HEK293 (cell line): ENCODE measurements at regions not wholly inside any gene's neighbourhood (a gene's known extent, or its start where the extent isn't known, plus 50 kb on each side); places are given as distances from the start of the nearest gene placed in this dataset.
"Not testable (repeated sequence)": the region's sequence is repeated elsewhere in the genome, so short reads cannot be mapped to it uniquely, and the experiment has no call there.

Experiments used
- CTCF ChIA-PET: fragments of 350-600 bp; formaldehyde crosslinking; extraction: SDS; loops from one replicate; lab custom pipeline; 2021; ENCODE audit warnings: antibody characterized with exemption; lab: Yijun Ruan, JAX
- POLR2A ChIA-PET: fragments of 300-600 bp; formaldehyde crosslinking; extraction: SDS; loops from one replicate; lab custom pipeline; 2020; ENCODE audit warnings: antibody characterized with exemption, inconsistent platforms; lab: Yijun Ruan, JAX
- H3K27ac ChIP-seq: fragments of 200-500 bp; sonication (Bioruptor generic); 2 replicates; pipeline ENCODE4 v1.5.1; 2014; ENCODE audit warnings: low read depth, low read length, control low read depth, inconsistent platforms; ENCODE audit errors: extremely low read depth
- H3K36me3 ChIP-seq, 2 experiments: fragments of 200-500 bp in 1 of 2; sonication (Bioruptor generic) in 1 of 2; 1 replicate in 1 of 2; 2 replicates in 1 of 2; pipeline ENCODE4 v1.5.1; 2014 to 2017; ENCODE audit warnings: inconsistent platforms in 2 of 2, low read length in 2 of 2; ENCODE audit not compliant: control insufficient read depth in 2 of 2, insufficient read depth in 1 of 2
- H3K4me1 ChIP-seq: fragments of 200-500 bp; sonication (Bioruptor generic); 2 replicates; pipeline ENCODE4 v1.5.1; 2014; ENCODE audit warnings: mild to moderate bottlenecking, low read length, inconsistent platforms; ENCODE audit not compliant: control insufficient read depth, insufficient read depth
- H3K4me3 ChIP-seq: 2 replicates; pipeline ENCODE4 v1.5.1; 2011; ENCODE audit warnings: low read depth, mild to moderate bottlenecking, control low read depth, low read length, moderate library complexity
- H3K9me3 ChIP-seq: fragments of 200-500 bp; sonication (Bioruptor generic); 2 replicates; pipeline ENCODE4 v1.5.1; 2014; ENCODE audit warnings: low read depth, low read length, inconsistent platforms; ENCODE audit not compliant: control insufficient read depth, insufficient read depth
- GFI1B ChIP-seq: fragments of 450-650 bp; formaldehyde crosslinking; IDR thresholded peaks from 2 replicates; pipeline ENCODE4 v1.5.1; 2016; ENCODE audit warnings: missing biosample characterization, missing genetic modification characterization
- GLI4 ChIP-seq: fragments of 450-650 bp; formaldehyde crosslinking; IDR thresholded peaks from 2 replicates; pipeline ENCODE4 v1.5.1; 2016; ENCODE audit warnings: missing biosample characterization, missing genetic modification characterization
- PRDM1 ChIP-seq: fragments of 450-650 bp; formaldehyde crosslinking; IDR thresholded peaks from 2 replicates; pipeline ENCODE4; 2016; ENCODE audit warnings: missing biosample characterization, missing genetic modification characterization
- SALL2 ChIP-seq: fragments of 450-650 bp; formaldehyde crosslinking; IDR thresholded peaks from 2 replicates; pipeline ENCODE4 v1.5.0; 2017; ENCODE audit warnings: missing biosample characterization, mild to moderate bottlenecking, missing genetic modification characterization, borderline replicate concordance
- YY1 ChIP-seq: fragments of 450-650 bp; formaldehyde crosslinking; IDR thresholded peaks from 2 replicates; pipeline ENCODE4 v1.5.1; 2018; ENCODE audit warnings: missing biosample characterization, missing genetic modification characterization
- YY2 ChIP-seq: fragments of 450-650 bp; formaldehyde crosslinking; IDR thresholded peaks from 2 replicates; pipeline ENCODE4 v1.5.1; 2016; ENCODE audit warnings: missing biosample characterization, missing genetic modification characterization
- ZBTB17 ChIP-seq: fragments of 450-650 bp; formaldehyde crosslinking; IDR thresholded peaks from 2 replicates; pipeline ENCODE4 v1.5.1; 2016; ENCODE audit warnings: missing biosample characterization, missing genetic modification characterization
- ZBTB7A ChIP-seq: fragments of 450-650 bp; formaldehyde crosslinking; IDR thresholded peaks from 2 replicates; pipeline ENCODE4 v1.5.1; 2016; ENCODE audit warnings: low read depth, missing biosample characterization, missing genetic modification characterization
- ZFP41 ChIP-seq: fragments of 450-650 bp; formaldehyde crosslinking; IDR thresholded peaks from 2 replicates; pipeline ENCODE4 v1.5.1; 2016; ENCODE audit warnings: missing biosample characterization, missing genetic modification characterization, borderline replicate concordance
- ZNF155 ChIP-seq: fragments of 450-650 bp; formaldehyde crosslinking; IDR thresholded peaks from 2 replicates; pipeline ENCODE4 v1.5.1; 2016; ENCODE audit warnings: missing biosample characterization, missing genetic modification characterization
- ZNF169 ChIP-seq: fragments of 450-650 bp; formaldehyde crosslinking; IDR thresholded peaks from 2 replicates; pipeline ENCODE4 v1.5.1; 2016; ENCODE audit warnings: missing biosample characterization, missing genetic modification characterization
- ZNF335 ChIP-seq: fragments of 450-650 bp; formaldehyde crosslinking; conservative IDR thresholded peaks from 2 replicates; pipeline ENCODE4 v1.5.1; 2016; ENCODE audit warnings: missing biosample characterization, missing genetic modification characterization
- ZNF350 ChIP-seq: fragments of 450-650 bp; formaldehyde crosslinking; IDR thresholded peaks from 2 replicates; pipeline ENCODE4 v1.5.0; 2017; ENCODE audit warnings: missing biosample characterization, mild to moderate bottlenecking, missing genetic modification characterization
- ZNF423 ChIP-seq: fragments of 450-650 bp; formaldehyde crosslinking; IDR thresholded peaks from 2 replicates; pipeline ENCODE4 v1.5.1; 2016; ENCODE audit warnings: missing biosample characterization, missing genetic modification characterization
- ZNF549 ChIP-seq: fragments of 450-650 bp; IDR thresholded peaks from 2 replicates; pipeline ENCODE4 v1.5.1; 2018; ENCODE audit warnings: missing biosample characterization, missing genetic modification characterization, mild to moderate bottlenecking, inconsistent platforms, moderate library complexity
- ZNF558 ChIP-seq: fragments of 450-650 bp; formaldehyde crosslinking; IDR thresholded peaks from 2 replicates; pipeline ENCODE4 v1.5.1; 2016; ENCODE audit warnings: missing biosample characterization, missing genetic modification characterization
- TF ChIP-seq, protein P1 (sequence below): fragments of 450-650 bp; formaldehyde crosslinking; IDR thresholded peaks from 2 replicates; pipeline ENCODE4 v1.5.1; 2016; ENCODE audit warnings: missing biosample characterization, missing genetic modification characterization
- TF ChIP-seq, protein P2 (sequence below): fragments of 450-650 bp; formaldehyde crosslinking; IDR thresholded peaks from 2 replicates; pipeline ENCODE4 v1.5.1; 2016; ENCODE audit warnings: missing biosample characterization, missing genetic modification characterization
- TF ChIP-seq, protein P3 (sequence below): fragments of 450-650 bp; formaldehyde crosslinking; IDR thresholded peaks from 2 replicates; pipeline ENCODE4 v1.5.1; 2016; ENCODE audit warnings: missing biosample characterization, missing genetic modification characterization
- TF ChIP-seq, protein P4 (sequence below): fragments of 450-650 bp; formaldehyde crosslinking; IDR thresholded peaks from 2 replicates; pipeline ENCODE4 v1.5.1; 2016; ENCODE audit warnings: missing biosample characterization, missing genetic modification characterization

DNA sequence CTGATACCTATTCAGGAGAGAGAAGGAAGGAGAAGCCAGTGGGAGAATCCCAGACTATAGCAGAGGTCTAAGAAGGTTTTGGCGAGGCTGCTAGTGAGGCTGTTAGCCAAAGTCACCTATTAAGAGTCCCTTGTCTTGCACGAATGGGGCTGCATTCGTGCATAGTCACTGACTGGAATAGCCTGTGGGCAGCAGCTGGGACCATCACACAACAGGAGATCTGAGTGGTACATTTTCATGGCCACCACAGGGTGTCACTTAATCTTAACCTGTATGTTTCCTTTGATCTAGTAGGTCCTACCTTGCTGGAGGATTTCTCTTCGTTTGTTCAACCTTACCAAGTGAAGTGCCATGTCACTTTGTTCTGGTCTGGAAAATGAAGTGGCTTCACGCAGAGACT, 319.9 kb downstream of the BMPER start (continued):
- no peak for TF ChIP-seq ZNF558 (tag by site-specific recombination)

DNA sequence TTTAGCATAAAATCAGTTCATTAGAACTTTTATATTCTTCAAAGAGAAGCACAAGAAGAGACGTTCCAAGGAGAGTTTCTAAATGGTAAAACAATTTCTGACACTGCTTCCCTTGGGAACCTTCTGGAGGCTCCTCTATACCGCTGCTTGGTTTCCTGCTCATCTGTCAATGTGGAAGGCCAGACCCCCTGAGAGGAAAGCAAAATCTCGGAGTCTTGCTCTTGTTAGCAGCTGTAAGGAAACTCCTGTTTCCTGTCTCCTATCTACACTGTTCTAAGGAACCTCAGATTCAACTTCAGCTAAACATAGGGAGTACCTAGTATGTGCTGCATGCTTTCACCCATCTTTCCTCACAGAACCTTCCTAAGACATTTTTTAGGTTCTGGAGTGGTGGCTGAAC, 322.2 kb downstream of the BMPER start:
- POLR2A ChIA-PET, result no interaction called here
- H3K27ac ChIP-seq, result no peak overlapping the region
- no peaks in the 10 kb centered on the region for H3K4me1 ChIP-seq
- H3K4me3 ChIP-seq, result no peak overlapping the region
- TF ChIP-seq ZNF169 (tag by site-specific recombination) (no peak), ZBTB7A (tag by site-specific recombination) (no peak), ZNF335 (no peak), YY2 (tag by site-specific recombination) (no peak), GFI1B (tag by site-specific recombination) (no peak), ZNF155 (tag by site-specific recombination) (no peak), ZFP41 (no peak), ZNF423 (tag by site-specific recombination) (no peak), PRDM1 (tag by site-specific recombination) (no peak), GLI4 (tag by site-specific recombination) (no peak), ZBTB17 (tag by site-specific recombination) (no peak), YY1 (tag by site-specific recombination) (no peak), ZNF350 (tag by site-specific recombination) (no peak), SALL2 (tag by site-specific recombination) (no peak), ZNF549 (tag by site-specific recombination) (no peak)
- TF ChIP-seq, protein P1, sequence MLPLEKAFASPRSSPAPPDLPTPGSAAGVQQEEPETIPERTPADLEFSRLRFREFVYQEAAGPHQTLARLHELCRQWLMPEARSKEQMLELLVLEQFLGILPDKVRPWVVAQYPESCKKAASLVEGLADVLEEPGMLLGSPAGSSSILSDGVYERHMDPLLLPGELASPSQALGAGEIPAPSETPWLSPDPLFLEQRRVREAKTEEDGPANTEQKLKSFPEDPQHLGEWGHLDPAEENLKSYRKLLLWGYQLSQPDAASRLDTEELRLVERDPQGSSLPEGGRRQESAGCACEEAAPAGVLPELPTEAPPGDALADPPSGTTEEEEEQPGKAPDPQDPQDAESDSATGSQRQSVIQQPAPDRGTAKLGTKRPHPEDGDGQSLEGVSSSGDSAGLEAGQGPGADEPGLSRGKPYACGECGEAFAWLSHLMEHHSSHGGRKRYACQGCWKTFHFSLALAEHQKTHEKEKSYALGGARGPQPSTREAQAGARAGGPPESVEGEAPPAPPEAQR (tag by site-specific recombination), result no peak
- TF ChIP-seq, protein P2, sequence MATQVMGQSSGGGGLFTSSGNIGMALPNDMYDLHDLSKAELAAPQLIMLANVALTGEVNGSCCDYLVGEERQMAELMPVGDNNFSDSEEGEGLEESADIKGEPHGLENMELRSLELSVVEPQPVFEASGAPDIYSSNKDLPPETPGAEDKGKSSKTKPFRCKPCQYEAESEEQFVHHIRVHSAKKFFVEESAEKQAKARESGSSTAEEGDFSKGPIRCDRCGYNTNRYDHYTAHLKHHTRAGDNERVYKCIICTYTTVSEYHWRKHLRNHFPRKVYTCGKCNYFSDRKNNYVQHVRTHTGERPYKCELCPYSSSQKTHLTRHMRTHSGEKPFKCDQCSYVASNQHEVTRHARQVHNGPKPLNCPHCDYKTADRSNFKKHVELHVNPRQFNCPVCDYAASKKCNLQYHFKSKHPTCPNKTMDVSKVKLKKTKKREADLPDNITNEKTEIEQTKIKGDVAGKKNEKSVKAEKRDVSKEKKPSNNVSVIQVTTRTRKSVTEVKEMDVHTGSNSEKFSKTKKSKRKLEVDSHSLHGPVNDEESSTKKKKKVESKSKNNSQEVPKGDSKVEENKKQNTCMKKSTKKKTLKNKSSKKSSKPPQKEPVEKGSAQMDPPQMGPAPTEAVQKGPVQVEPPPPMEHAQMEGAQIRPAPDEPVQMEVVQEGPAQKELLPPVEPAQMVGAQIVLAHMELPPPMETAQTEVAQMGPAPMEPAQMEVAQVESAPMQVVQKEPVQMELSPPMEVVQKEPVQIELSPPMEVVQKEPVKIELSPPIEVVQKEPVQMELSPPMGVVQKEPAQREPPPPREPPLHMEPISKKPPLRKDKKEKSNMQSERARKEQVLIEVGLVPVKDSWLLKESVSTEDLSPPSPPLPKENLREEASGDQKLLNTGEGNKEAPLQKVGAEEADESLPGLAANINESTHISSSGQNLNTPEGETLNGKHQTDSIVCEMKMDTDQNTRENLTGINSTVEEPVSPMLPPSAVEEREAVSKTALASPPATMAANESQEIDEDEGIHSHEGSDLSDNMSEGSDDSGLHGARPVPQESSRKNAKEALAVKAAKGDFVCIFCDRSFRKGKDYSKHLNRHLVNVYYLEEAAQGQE (tag by site-specific recombination), result no peak
- TF ChIP-seq, protein P3, sequence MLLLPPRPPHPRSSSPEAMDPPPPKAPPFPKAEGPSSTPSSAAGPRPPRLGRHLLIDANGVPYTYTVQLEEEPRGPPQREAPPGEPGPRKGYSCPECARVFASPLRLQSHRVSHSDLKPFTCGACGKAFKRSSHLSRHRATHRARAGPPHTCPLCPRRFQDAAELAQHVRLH (tag by site-specific recombination), result no peak
- TF ChIP-seq, protein P4, sequence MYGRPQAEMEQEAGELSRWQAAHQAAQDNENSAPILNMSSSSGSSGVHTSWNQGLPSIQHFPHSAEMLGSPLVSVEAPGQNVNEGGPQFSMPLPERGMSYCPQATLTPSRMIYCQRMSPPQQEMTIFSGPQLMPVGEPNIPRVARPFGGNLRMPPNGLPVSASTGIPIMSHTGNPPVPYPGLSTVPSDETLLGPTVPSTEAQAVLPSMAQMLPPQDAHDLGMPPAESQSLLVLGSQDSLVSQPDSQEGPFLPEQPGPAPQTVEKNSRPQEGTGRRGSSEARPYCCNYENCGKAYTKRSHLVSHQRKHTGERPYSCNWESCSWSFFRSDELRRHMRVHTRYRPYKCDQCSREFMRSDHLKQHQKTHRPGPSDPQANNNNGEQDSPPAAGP, result no peak
- CTCF ChIA-PET, result no interaction called here
- no peaks in the 10 kb centered on the region for H3K36me3 ChIP-seq
- no peaks in the 10 kb centered on the region for H3K9me3 ChIP-seq

DNA sequence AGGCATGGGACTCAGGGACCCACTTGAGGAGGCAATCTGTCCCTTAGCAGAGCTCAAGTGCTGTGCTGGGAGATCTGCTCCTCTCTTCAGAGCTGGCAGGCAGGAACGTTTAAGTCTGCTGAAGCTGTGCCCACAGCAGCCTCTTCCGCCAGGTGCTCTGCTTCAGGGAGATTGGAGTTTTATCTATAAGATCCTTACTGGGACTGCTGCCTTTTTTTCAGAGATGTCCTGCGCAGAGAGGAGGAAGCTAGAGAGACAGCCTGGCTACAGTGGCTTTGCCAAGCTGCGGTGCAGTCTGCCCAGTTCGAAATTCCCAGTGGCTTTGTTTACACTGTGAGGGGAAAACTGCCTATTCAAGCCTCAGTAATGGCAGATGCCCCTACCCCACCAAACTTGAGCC, 329.8 kb downstream of the BMPER start:
- H3K4me3 ChIP-seq, CTCF ChIA-PET, H3K36me3 ChIP-seq, POLR2A ChIA-PET, H3K4me1 ChIP-seq, H3K9me3 ChIP-seq, H3K27ac ChIP-seq: not testable (repeated sequence)
